ENCODE measurements at regions not wholly inside any gene's neighbourhood (a gene's known extent, or its start where the extent isn't known, plus 50 kb on each side); places are given as distances from the start of the nearest gene placed in this dataset.

GRCh38 chr14:40838601-40839000 lies 768.1 kb upstream of the LRFN5 start:
- Histone ChIP-seq H3K4me3 (no peak overlapping the region), H3K36me3 (no peaks in the 10 kb centered on the region), H3K4me1 (no peaks in the 10 kb centered on the region), H3K27me3 (replicated peaks in 1 of 7) (no peaks in the 10 kb centered on the region), H3K9me3 (peaks cover 0 to 6% (median 0%) of the 10 kb centered on the region in 8 donors), H3K27ac (no peak overlapping the region)
- WGBS, 5 donors = 60 to 88% (median 67%) methylated on average over 2 of the region's 2 CpGs
- intact Hi-C loops (cut with DNase I; ENCODE audit: low total_unique reads) = no loop called here
- no peak for DNase-seq
- TF ChIP-seq POLR2A (IDR thresholded peaks at IDR 0.05) (no peak), CTCF (IDR thresholded peaks at IDR 0.05 in 8 of 11, conservative IDR thresholded peaks at IDR 0.05 in 3 of 11) (no peak), POLR2AphosphoS5 (IDR thresholded peaks at IDR 0.05) (no peak)

GRCh38 chr14:40806471-40806870 lies 800.2 kb upstream of the LRFN5 start:
- DNase-seq = no peak

GRCh38 chr14:40796168-40796567 lies 810.5 kb upstream of the LRFN5 start:
- Histone ChIP-seq H3K27ac (no peak overlapping the region), H3K9me3 (peaks cover 0 to 7% (median 0%) of the 10 kb centered on the region in 8 donors), H3K4me1 (no peaks in the 10 kb centered on the region), H3K27me3 (replicated peaks in 1 of 7) (no peaks in the 10 kb centered on the region), H3K36me3 (no peaks in the 10 kb centered on the region), H3K4me3 (no peak overlapping the region)
- no peak for DNase-seq
- no peak for TF ChIP-seq CTCF (IDR thresholded peaks at IDR 0.05 in 8 of 11, conservative IDR thresholded peaks at IDR 0.05 in 3 of 11)
- no peak for TF ChIP-seq POLR2AphosphoS5 (IDR thresholded peaks at IDR 0.05)
- TF ChIP-seq POLR2A (IDR thresholded peaks at IDR 0.05) = no peak
- intact Hi-C loops (cut with DNase I; ENCODE audit: low total_unique reads) = no loop called here
- 40 to 66% (median 56%) methylated on average over 1 of the region's 1 CpG for WGBS, 5 donors

More at GRCh38 chr14:40806471-40806870, 800.2 kb upstream of the LRFN5 start:
- TF ChIP-seq POLR2A (IDR thresholded peaks at IDR 0.05) = no peak
- no peak for TF ChIP-seq POLR2AphosphoS5 (IDR thresholded peaks at IDR 0.05)
- Histone ChIP-seq H3K4me1 (no peaks in the 10 kb centered on the region), H3K9me3 (peaks cover 0 to 18% (median 5%) of the 10 kb centered on the region in 8 donors), H3K27me3 (replicated peaks in 1 of 7) (no peaks in the 10 kb centered on the region), H3K4me3 (no peak overlapping the region), H3K27ac (no peak overlapping the region), H3K36me3 (no peaks in the 10 kb centered on the region)
- intact Hi-C loops (cut with DNase I; ENCODE audit: low total_unique reads) = no loop called here

GRCh38 chr14:40784860-40785259 lies 821.8 kb upstream of the LRFN5 start:
- WGBS, 5 donors = 82 to 95% (median 87%) methylated on average over 8 to 9 of the region's 9 CpGs
- H3K36me3 ChIP-seq = no peaks in the 10 kb centered on the region
- H3K9me3 ChIP-seq = peaks cover 0 to 28% (median 7%) of the 10 kb centered on the region in 8 donors
- no peaks in the 10 kb centered on the region for H3K4me1 ChIP-seq
- peak; percentile 51 for DNase-seq
- TF ChIP-seq POLR2AphosphoS5 (IDR thresholded peaks at IDR 0.05) = no peak
- TF ChIP-seq POLR2A (IDR thresholded peaks at IDR 0.05) = no peak
- TF ChIP-seq CTCF (IDR thresholded peaks at IDR 0.05 in 8 of 11, conservative IDR thresholded peaks at IDR 0.05 in 3 of 11) = no peak
- H3K4me3 ChIP-seq = no peak overlapping the region
- no peak overlapping the region for H3K27ac ChIP-seq
- no peaks in the 10 kb centered on the region for H3K27me3 ChIP-seq (replicated peaks in 1 of 7)
- intact Hi-C loops (cut with DNase I; ENCODE audit: low total_unique reads) = no loop called here

GRCh38 chr14:40762685-40763084 lies 844.0 kb upstream of the LRFN5 start:
- Histone ChIP-seq H3K27ac (no peak overlapping the region), H3K9me3 (peaks cover 0 to 7% (median 0%) of the 10 kb centered on the region in 8 donors), H3K36me3 (no peaks in the 10 kb centered on the region), H3K27me3 (replicated peaks in 1 of 7) (no peaks in the 10 kb centered on the region), H3K4me1 (no peaks in the 10 kb centered on the region), H3K4me3 (no peak overlapping the region)
- no peak for DNase-seq
- intact Hi-C loops (cut with DNase I; ENCODE audit: low total_unique reads) = no loop called here
- WGBS, 5 donors = 39 to 60% (median 52%) methylated on average over 1 of the region's 1 CpG
- TF ChIP-seq POLR2AphosphoS5 (IDR thresholded peaks at IDR 0.05) = no peak
- TF ChIP-seq CTCF (IDR thresholded peaks at IDR 0.05 in 8 of 11, conservative IDR thresholded peaks at IDR 0.05 in 3 of 11) = no peak
- no peak for TF ChIP-seq POLR2A (IDR thresholded peaks at IDR 0.05)
